H9 (cell line): ENCODE measurements at regions not wholly inside any gene's neighbourhood (a gene's known extent, or its start where the extent isn't known, plus 50 kb on each side); places are given as distances from the start of the nearest gene placed in this dataset.

Experiments used
- DNase-seq: peaks from one replicate; pipeline ENCODE4 v3.0.0-alpha.2; 2017
- H2AFZ ChIP-seq: one replicate; pipeline ENCODE4 v1.6.1; 2013; ENCODE audit warnings: mild to moderate bottlenecking, low read length, control low read depth, moderate library complexity
- H2AK5ac ChIP-seq: 2 replicates; pipeline ENCODE4 v1.6.1; 2013; ENCODE audit warnings: low read length, control low read depth, mixed read lengths; ENCODE audit not compliant: insufficient read length
- H2BK120ac ChIP-seq: one replicate; pipeline ENCODE4 v1.6.1; 2013; ENCODE audit warnings: low read depth, mild to moderate bottlenecking, low read length, control low read depth, inconsistent platforms; ENCODE audit not compliant: poor library complexity, severe bottlenecking
- H2BK12ac ChIP-seq: 2 replicates; pipeline ENCODE4 v1.6.1; 2013; ENCODE audit warnings: low read length, control low read depth, mixed read lengths, low read depth; ENCODE audit not compliant: insufficient read length
- H2BK15ac ChIP-seq: 2 replicates; pipeline ENCODE4 v1.6.1; 2013; ENCODE audit warnings: low read depth, low read length, control low read depth
- H2BK20ac ChIP-seq: one replicate; pipeline ENCODE4 v1.6.1; 2013; ENCODE audit warnings: low read depth, mild to moderate bottlenecking, low read length, control low read depth, inconsistent platforms; ENCODE audit not compliant: poor library complexity, severe bottlenecking
- H2BK5ac ChIP-seq: 2 replicates; pipeline ENCODE4 v1.6.1; 2013; ENCODE audit warnings: low read length, control low read depth, mixed read lengths; ENCODE audit not compliant: insufficient read length
- H3K14ac ChIP-seq: 2 replicates; pipeline ENCODE4 v1.6.1; 2013; ENCODE audit warnings: low read length, control low read depth; ENCODE audit not compliant: insufficient read depth
- H3K18ac ChIP-seq: 2 replicates; pipeline ENCODE4 v1.6.1; 2013; ENCODE audit warnings: low read depth, mild to moderate bottlenecking, mixed read lengths, low read length, control low read depth; ENCODE audit not compliant: insufficient read length
- H3K23ac ChIP-seq: 2 replicates; pipeline ENCODE4 v1.6.1; 2013; ENCODE audit warnings: low read length, control low read depth, mixed read lengths, low read depth; ENCODE audit not compliant: insufficient read length
- H3K23me2 ChIP-seq: 2 replicates; pipeline ENCODE4 v1.6.1; 2013; ENCODE audit warnings: low read depth, mild to moderate bottlenecking, mixed read lengths, low read length, control low read depth; ENCODE audit not compliant: insufficient read length, poor library complexity, severe bottlenecking
- H3K27ac ChIP-seq: 2 replicates; pipeline ENCODE4 v1.5.1; 2013; ENCODE audit warnings: low read length, control low read depth, mixed read lengths, low read depth; ENCODE audit not compliant: insufficient read length
- H3K27me3 ChIP-seq: 2 replicates; pipeline ENCODE4 v1.6.1; 2013; ENCODE audit warnings: low read length, control low read depth, inconsistent platforms; ENCODE audit not compliant: insufficient read depth
- H3K4ac ChIP-seq: 2 replicates; pipeline ENCODE4 v1.6.1; 2013; ENCODE audit warnings: low read depth, mild to moderate bottlenecking, control low read depth, inconsistent platforms, low read length, moderate library complexity
- H3K4me1 ChIP-seq: 2 replicates; pipeline ENCODE4 v1.6.1; 2013; ENCODE audit warnings: low read length, control low read depth, inconsistent platforms; ENCODE audit not compliant: insufficient read depth
- H3K4me2 ChIP-seq: 2 replicates; pipeline ENCODE4 v1.6.1; 2013; ENCODE audit warnings: low read length, control low read depth, mixed read lengths; ENCODE audit not compliant: insufficient read length, insufficient read depth
- H3K56ac ChIP-seq: 2 replicates; pipeline ENCODE4 v1.6.1; 2013; ENCODE audit warnings: low read depth, mild to moderate bottlenecking, mixed read lengths, low read length, control low read depth; ENCODE audit not compliant: insufficient read length
- H3K79me1 ChIP-seq: 2 replicates; pipeline ENCODE4 v1.6.1; 2013; ENCODE audit warnings: low read depth, mild to moderate bottlenecking, moderate library complexity, low read length, control low read depth, inconsistent platforms; ENCODE audit not compliant: insufficient read depth, poor library complexity, severe bottlenecking
- H3K79me2 ChIP-seq: 2 replicates; pipeline ENCODE4 v1.6.1; 2013; ENCODE audit warnings: low read length, control low read depth, inconsistent platforms; ENCODE audit not compliant: insufficient read depth
- H3K9ac ChIP-seq: 2 replicates; pipeline ENCODE4 v1.6.1; 2013; ENCODE audit warnings: low read length, control low read depth, mixed read lengths; ENCODE audit not compliant: insufficient read length; ENCODE audit errors: extremely low read depth
- H3K9me3 ChIP-seq: one replicate; pipeline ENCODE4 v1.6.1; 2013; ENCODE audit warnings: low read depth, low read length, inconsistent platforms; ENCODE audit not compliant: control insufficient read depth
- H3T11ph ChIP-seq: one replicate; pipeline ENCODE4 v1.6.1; 2013; ENCODE audit warnings: mild to moderate bottlenecking, low read length, control low read depth, inconsistent platforms
- H4K20me1 ChIP-seq: one replicate; pipeline ENCODE4 v1.6.1; 2013; ENCODE audit not compliant: control insufficient read depth, insufficient read length, insufficient read depth
- H4K5ac ChIP-seq: 2 replicates; pipeline ENCODE4 v1.6.1; 2013; ENCODE audit warnings: low read depth, mild to moderate bottlenecking, mixed read lengths, low read length, control low read depth; ENCODE audit not compliant: insufficient read length
- H4K8ac ChIP-seq: replicated peaks from 2 replicates; pipeline ENCODE4 v1.6.1; 2013; ENCODE audit warnings: low read length, control low read depth, mixed read lengths, low read depth; ENCODE audit not compliant: insufficient read length
- H4K91ac ChIP-seq: 2 replicates; pipeline ENCODE4 v1.6.1; 2013; ENCODE audit warnings: low read depth, mild to moderate bottlenecking, moderate library complexity, mixed read lengths, low read length, control low read depth; ENCODE audit not compliant: insufficient read length
- H3K27ac Mint-ChIP-seq, 3 experiments: 2 replicates in 2 of 3; 3 replicates in 1 of 3; pipeline ENCODE4 v1.8.0; 2020 to 2021; ENCODE audit warnings: mixed read lengths in 3 of 3, mild to moderate bottlenecking in 1 of 3, moderate library complexity in 1 of 3
- H3K27me3 Mint-ChIP-seq: 2 replicates; pipeline ENCODE4 v1.8.0; 2021; ENCODE audit warnings: low read depth, mild to moderate bottlenecking, moderate library complexity, mixed read lengths
- H3K36me3 Mint-ChIP-seq, 3 experiments: 2 replicates in 2 of 3; 3 replicates in 1 of 3; pipeline ENCODE4 v1.8.0; 2020 to 2021; ENCODE audit warnings: low read depth in 3 of 3, mixed read lengths in 3 of 3; ENCODE audit not compliant: insufficient read depth in 1 of 3
- H3K4me1 Mint-ChIP-seq, 2 experiments: 2 replicates each; pipeline ENCODE4 v1.8.0; 2020; ENCODE audit warnings: mixed read lengths in 2 of 2
- H3K4me3 Mint-ChIP-seq, 2 experiments: 2 replicates in 1 of 2; 3 replicates in 1 of 2; pipeline ENCODE4 v1.8.0; 2020 to 2021; ENCODE audit warnings: mild to moderate bottlenecking in 2 of 2, mixed read lengths in 2 of 2, moderate library complexity in 1 of 2
- H3K9me3 Mint-ChIP-seq, 2 experiments: 2 replicates in 1 of 2; 3 replicates in 1 of 2; pipeline ENCODE4 v1.8.0; 2020; ENCODE audit warnings: mild to moderate bottlenecking in 2 of 2, mixed read lengths in 2 of 2, moderate library complexity in 1 of 2
- CTCF ChIP-seq: fragments of 200-600 bp; sonication (generic); conservative IDR thresholded peaks from 3 replicates; pipeline ENCODE4 v1.8.0; 2021; ENCODE audit warnings: antibody characterized with exemption, mild to moderate bottlenecking
- WGBS: extraction: QIAGEN DNeasy Blood & Tissue Kit; methylation state at CpG from one replicate; pipeline ENCODE4 v1.1.7; 2013; ENCODE audit warnings: missing lambda C conversion rate, low lambda C conversion rate, mixed read lengths; ENCODE audit not compliant: insufficient read length; ENCODE audit errors: extremely low coverage; 5-methylcytosine and 5-hydroxymethylcytosine counted together

DNA sequence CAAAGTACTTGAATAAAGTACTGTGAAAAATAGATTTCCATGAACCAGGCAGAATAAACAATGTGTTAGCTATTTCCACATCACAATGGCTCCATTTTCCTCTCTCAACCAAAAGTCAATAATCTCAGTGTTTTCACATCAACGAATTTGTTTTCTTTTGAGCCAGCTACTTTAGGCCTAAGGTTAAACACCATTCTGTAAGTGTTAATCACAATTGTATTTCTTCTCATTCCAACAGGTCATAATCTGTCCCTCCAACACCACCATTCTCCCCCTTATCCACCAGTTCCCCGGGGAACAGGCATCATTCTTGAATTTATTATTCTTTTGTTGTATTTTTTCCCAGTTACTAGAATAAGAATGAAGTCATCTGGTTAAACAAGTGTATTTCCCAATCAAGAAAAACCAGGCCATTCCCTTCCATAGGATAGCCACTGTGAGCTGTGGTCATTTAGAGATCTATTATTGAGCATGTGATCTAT is 66.2 kb upstream of the PALMD start:
- no peaks in the 10 kb centered on the region for H3K4me1 ChIP-seq
- no peaks in the 10 kb centered on the region for H3K79me1 ChIP-seq
- H3K4ac ChIP-seq: no peak overlapping the region
- no peak overlapping the region for H3K27ac ChIP-seq
- H4K91ac ChIP-seq: no peak overlapping the region
- DNase-seq: no peak
- WGBS: no CpG with 5 or more reads among the region's 2 CpGs
- TF ChIP-seq CTCF: no peak
- H4K8ac ChIP-seq: no peak overlapping the region
- H3K14ac ChIP-seq: no peak overlapping the region
- no peak overlapping the region for H3T11ph ChIP-seq
- H2BK5ac ChIP-seq: no peak overlapping the region
- Mint-ChIP-seq H3K9me3 (no peaks in the 10 kb centered on the region), H3K36me3 (no peaks in the 10 kb centered on the region), H3K27me3 (no peaks in the 10 kb centered on the region), H3K4me3 (no peak overlapping the region), H3K4me1 (peaks cover 3 to 8% of the 10 kb centered on the region in 2 experiments; a peak in 3 of 4 replicates), H3K27ac (no peak overlapping the region)
- no peak overlapping the region for H3K4me2 ChIP-seq
- H4K20me1 ChIP-seq: no peaks in the 10 kb centered on the region
- H3K23me2 ChIP-seq: no peaks in the 10 kb centered on the region
- H2AFZ ChIP-seq: no peak overlapping the region
- no peak overlapping the region for H3K18ac ChIP-seq
- no peaks in the 10 kb centered on the region for H3K79me2 ChIP-seq
- no peak overlapping the region for H2BK12ac ChIP-seq
- H3K9me3 ChIP-seq: no peaks in the 10 kb centered on the region
- no peak overlapping the region for H3K9ac ChIP-seq
- H2BK20ac ChIP-seq: no peak overlapping the region
- H2BK120ac ChIP-seq: no peak overlapping the region
- H3K27me3 ChIP-seq: no peaks in the 10 kb centered on the region
- no peak overlapping the region for H2BK15ac ChIP-seq
- H4K5ac ChIP-seq: no peak overlapping the region
- no peak overlapping the region for H3K23ac ChIP-seq
- H3K56ac ChIP-seq: no peak overlapping the region
- no peak overlapping the region for H2AK5ac ChIP-seq
